Hepatocyte (in vitro differentiated cells): ENCODE measurements at regions not wholly inside any gene's neighbourhood (a gene's known extent, or its start where the extent isn't known, plus 50 kb on each side); places are given as distances from the start of the nearest gene placed in this dataset.

Source experiments
- DNase-seq: peaks from one replicate; pipeline ENCODE4 v3.0.0-alpha.2; 2016; ENCODE audit warnings: low spot score
- H2AFZ ChIP-seq: fragments of 200-600 bp; sonication (generic); 2 replicates; pipeline ENCODE4 v1.6.0; 2016; ENCODE audit warnings: antibody characterized with exemption, mild to moderate bottlenecking
- H3K27ac ChIP-seq: fragments of 200-600 bp; sonication (generic); 2 replicates; pipeline ENCODE4 v1.5.1; 2016; ENCODE audit warnings: mild to moderate bottlenecking
- H3K27me3 ChIP-seq: fragments of 200-600 bp; sonication (generic); 2 replicates; pipeline ENCODE4 v1.6.1; 2016
- H3K36me3 ChIP-seq: fragments of 200-600 bp; sonication (generic); replicated peaks from 2 replicates; pipeline ENCODE4 v1.5.1; 2016; ENCODE audit warnings: low read depth; ENCODE audit not compliant: insufficient read depth
- H3K4me1 ChIP-seq: fragments of 200-600 bp; sonication (generic); 2 replicates; pipeline ENCODE4 v1.5.1; 2016; ENCODE audit warnings: mild to moderate bottlenecking, moderate library complexity; ENCODE audit not compliant: insufficient read depth
- H3K4me2 ChIP-seq: fragments of 200-600 bp; sonication (generic); 2 replicates; pipeline ENCODE4 v1.6.0; 2016
- H3K4me3 ChIP-seq: fragments of 200-600 bp; sonication (generic); 2 replicates; pipeline ENCODE4 v1.5.1; 2016; ENCODE audit warnings: mild to moderate bottlenecking
- H3K79me2 ChIP-seq: fragments of 200-600 bp; sonication (generic); 2 replicates; pipeline ENCODE4 v1.6.0; 2017; ENCODE audit warnings: mild to moderate bottlenecking
- H3K9me2 ChIP-seq: fragments of 200-600 bp; sonication (generic); replicated peaks from 2 replicates; pipeline ENCODE4 v1.6.0; 2017; ENCODE audit warnings: mild to moderate bottlenecking; ENCODE audit not compliant: insufficient read depth
- H3K9me3 ChIP-seq: fragments of 200-600 bp; sonication (generic); 2 replicates; pipeline ENCODE4 v1.5.1; 2016; ENCODE audit warnings: low read depth, mild to moderate bottlenecking
- H4K20me1 ChIP-seq: fragments of 200-600 bp; sonication (generic); 2 replicates; pipeline ENCODE4 v1.6.0; 2016; ENCODE audit warnings: mild to moderate bottlenecking; ENCODE audit not compliant: insufficient read depth, poor library complexity, severe bottlenecking
- CTCF ChIP-seq: fragments of 200-600 bp; sonication (generic); IDR thresholded peaks from 2 replicates; pipeline ENCODE4 v1.5.1; 2016; ENCODE audit warnings: antibody characterized with exemption, mild to moderate bottlenecking; ENCODE audit not compliant: poor library complexity
- EZH2 ChIP-seq: fragments of 200-600 bp; sonication (generic); IDR thresholded peaks from 2 replicates; pipeline ENCODE4 v1.6.1; 2016; ENCODE audit warnings: antibody characterized with exemption, mild to moderate bottlenecking, borderline replicate concordance
- EZH2phosphoT487 ChIP-seq: fragments of 200-600 bp; sonication (generic); IDR thresholded peaks from one replicate; pipeline ENCODE4 v1.6.1; 2018; ENCODE audit warnings: antibody characterized with exemption, mild to moderate bottlenecking, low read depth, moderate library complexity; ENCODE audit not compliant: unreplicated experiment, severe bottlenecking
- WGBS: methylation state at CpG from one replicate; pipeline ENCODE4 v1.1.6; 2016; ENCODE audit warnings: low lambda C conversion rate; ENCODE audit errors: missing lambda C conversion rate; 5-methylcytosine and 5-hydroxymethylcytosine counted together

GRCh38 chr17:79457889-79458288 lies 153.0 kb downstream of the RBFOX3 start:
- DNase-seq: no peak
- H3K9me2 ChIP-seq: no peaks in the 10 kb centered on the region
- H4K20me1 ChIP-seq: no peaks in the 10 kb centered on the region
- H3K27me3 ChIP-seq: no peaks in the 10 kb centered on the region
- 91% methylated on average over 11 of the region's 12 CpGs for WGBS
- no peaks in the 10 kb centered on the region for H3K36me3 ChIP-seq
- H3K4me2 ChIP-seq: no peak overlapping the region
- no peaks in the 10 kb centered on the region for H3K4me1 ChIP-seq
- TF ChIP-seq EZH2: no peak
- TF ChIP-seq EZH2phosphoT487: no peak
- TF ChIP-seq CTCF: no peak
- H3K9me3 ChIP-seq: no peaks in the 10 kb centered on the region
- no peaks in the 10 kb centered on the region for H3K79me2 ChIP-seq
- no peak overlapping the region for H3K4me3 ChIP-seq
- no peak overlapping the region for H2AFZ ChIP-seq
- H3K27ac ChIP-seq: no peak overlapping the region

- no peaks in the 10 kb centered on the region for H3K36me3 ChIP-seq
- H3K4me3 ChIP-seq: no peak overlapping the region
- no peaks in the 10 kb centered on the region for H3K9me3 ChIP-seq
- H2AFZ ChIP-seq: no peak overlapping the region
- H3K4me1 ChIP-seq: no peaks in the 10 kb centered on the region
- no peaks in the 10 kb centered on the region for H3K27me3 ChIP-seq
- H4K20me1 ChIP-seq: no peaks in the 10 kb centered on the region
- 83% methylated on average over 17 of the region's 17 CpGs for WGBS
- no peak for DNase-seq
- no peaks in the 10 kb centered on the region for H3K9me2 ChIP-seq
- H3K79me2 ChIP-seq: no peaks in the 10 kb centered on the region
- TF ChIP-seq CTCF (no peak), EZH2 (no peak), EZH2phosphoT487 (no peak)
- no peak overlapping the region for H3K27ac ChIP-seq
- no peak overlapping the region for H3K4me2 ChIP-seq
These were observed 153.5 kb downstream of the RBFOX3 start for GRCh38 chr17:79457376-79457775.

GRCh38 chr17:79455636-79456035 lies 155.2 kb downstream of the RBFOX3 start:
- DNase-seq: no peak
- Histone ChIP-seq H3K9me3 (no peaks in the 10 kb centered on the region), H3K27ac (no peak overlapping the region), H3K4me1 (no peaks in the 10 kb centered on the region), H3K4me2 (no peak overlapping the region), H3K27me3 (no peaks in the 10 kb centered on the region), H4K20me1 (no peaks in the 10 kb centered on the region), H3K4me3 (no peak overlapping the region), H3K79me2 (no peaks in the 10 kb centered on the region), H3K36me3 (no peaks in the 10 kb centered on the region), H3K9me2 (no peaks in the 10 kb centered on the region), H2AFZ (no peak overlapping the region)
- TF ChIP-seq CTCF (no peak), EZH2 (no peak), EZH2phosphoT487 (no peak)
- 88% methylated on average over 11 of the region's 11 CpGs for whole genome bisulfite sequencing

GRCh38 chr17:79454826-79455225 lies 156.0 kb downstream of the RBFOX3 start:
- Histone ChIP-seq H3K4me1 (no peaks in the 10 kb centered on the region), H3K36me3 (no peaks in the 10 kb centered on the region), H3K9me2 (no peaks in the 10 kb centered on the region), H3K9me3 (no peaks in the 10 kb centered on the region), H3K27ac (no peak overlapping the region), H4K20me1 (no peaks in the 10 kb centered on the region), H3K4me2 (no peak overlapping the region), H3K27me3 (no peaks in the 10 kb centered on the region), H3K4me3 (no peak overlapping the region), H3K79me2 (no peaks in the 10 kb centered on the region), H2AFZ (no peak overlapping the region)
- WGBS: 90% methylated on average over 6 of the region's 6 CpGs
- no peak for DNase-seq
- TF ChIP-seq EZH2phosphoT487 (no peak), EZH2 (no peak), CTCF (no peak)
